Neural progenitor cell (in vitro differentiated cells): ENCODE measurements at regions not wholly inside any gene's neighbourhood (a gene's known extent, or its start where the extent isn't known, plus 50 kb on each side); places are given as distances from the start of the nearest gene placed in this dataset.

Source experiments
- DNase-seq: peaks from one replicate; pipeline ENCODE4 v3.0.0-alpha.2; 2016; ENCODE audit warnings: low spot score
- H2AFZ ChIP-seq: fragments of 200-600 bp; sonication (generic); replicated peaks from 2 replicates; pipeline ENCODE4 v1.6.1; 2016; ENCODE audit warnings: antibody characterized with exemption
- H3F3A ChIP-seq: fragments of 200-600 bp; sonication (generic); 2 replicates; pipeline ENCODE4 v1.6.1; 2016; ENCODE audit warnings: antibody characterized with exemption, low read depth
- H3K27ac ChIP-seq: fragments of 200-600 bp; sonication (generic); 2 replicates; pipeline ENCODE4 v1.5.1; 2016; ENCODE audit warnings: mild to moderate bottlenecking
- H3K27me3 ChIP-seq: fragments of 200-600 bp; sonication (generic); 2 replicates; pipeline ENCODE4 v1.6.1; 2016; ENCODE audit warnings: mild to moderate bottlenecking, moderate library complexity
- H3K36me3 ChIP-seq: fragments of 200-600 bp; sonication (generic); 2 replicates; pipeline ENCODE4 v1.5.1; 2016
- H3K4me1 ChIP-seq: fragments of 200-600 bp; sonication (generic); 2 replicates; pipeline ENCODE4 v1.6.1; 2016; ENCODE audit warnings: mixed run types
- H3K4me2 ChIP-seq: fragments of 200-600 bp; sonication (generic); 2 replicates; pipeline ENCODE4 v1.6.1; 2016
- H3K4me3 ChIP-seq: fragments of 200-600 bp; sonication (generic); 2 replicates; pipeline ENCODE4 v1.5.1; 2016
- H3K79me2 ChIP-seq: fragments of 200-600 bp; sonication (generic); 2 replicates; pipeline ENCODE4 v1.6.1; 2016; ENCODE audit warnings: low read depth
- H3K9ac ChIP-seq: fragments of 200-600 bp; sonication (generic); 2 replicates; pipeline ENCODE4 v1.6.1; 2016
- H3K9me3 ChIP-seq: fragments of 200-600 bp; sonication (generic); 2 replicates; pipeline ENCODE4 v1.5.1; 2016; ENCODE audit warnings: low read depth
- H4K20me1 ChIP-seq: fragments of 200-600 bp; sonication (generic); 2 replicates; pipeline ENCODE4 v1.6.1; 2016; ENCODE audit warnings: low read depth
- H3K27ac Mint-ChIP-seq: 3 replicates; pipeline ENCODE4 v1.8.0; 2021; ENCODE audit warnings: mixed read lengths
- H3K27me3 Mint-ChIP-seq: 2 replicates; pipeline ENCODE4 v1.8.0; 2022; ENCODE audit warnings: low read depth, mild to moderate bottlenecking, inconsistent platforms, moderate library complexity, mixed read lengths; ENCODE audit not compliant: insufficient read depth
- H3K36me3 Mint-ChIP-seq: 3 replicates; pipeline ENCODE4 v1.8.0; 2021; ENCODE audit warnings: mixed read lengths
- H3K4me1 Mint-ChIP-seq: 3 replicates; pipeline ENCODE4 v1.8.0; 2021; ENCODE audit warnings: mixed read lengths
- H3K4me3 Mint-ChIP-seq: 3 replicates; pipeline ENCODE4 v1.8.0; 2021; ENCODE audit warnings: mild to moderate bottlenecking, moderate library complexity, mixed read lengths
- H3K9me3 Mint-ChIP-seq: 3 replicates; pipeline ENCODE4 v1.8.0; 2020; ENCODE audit warnings: mixed read lengths
- EZH2 ChIP-seq: fragments of 200-600 bp; sonication (generic); IDR thresholded peaks from 2 replicates; pipeline ENCODE4 v1.6.1; 2017; ENCODE audit warnings: antibody characterized with exemption, mild to moderate bottlenecking, moderate library complexity
- EZH2phosphoT487 ChIP-seq: fragments of 200-600 bp; sonication (generic); IDR thresholded peaks from 2 replicates; pipeline ENCODE4 v1.6.1; 2017; ENCODE audit warnings: antibody characterized with exemption
- TF ChIP-seq, protein P1 (sequence below): fragments of 200-600 bp; sonication (generic); IDR thresholded peaks from 2 replicates; pipeline ENCODE4 v1.5.1; 2017; ENCODE audit warnings: antibody characterized with exemption, mild to moderate bottlenecking

DNA sequence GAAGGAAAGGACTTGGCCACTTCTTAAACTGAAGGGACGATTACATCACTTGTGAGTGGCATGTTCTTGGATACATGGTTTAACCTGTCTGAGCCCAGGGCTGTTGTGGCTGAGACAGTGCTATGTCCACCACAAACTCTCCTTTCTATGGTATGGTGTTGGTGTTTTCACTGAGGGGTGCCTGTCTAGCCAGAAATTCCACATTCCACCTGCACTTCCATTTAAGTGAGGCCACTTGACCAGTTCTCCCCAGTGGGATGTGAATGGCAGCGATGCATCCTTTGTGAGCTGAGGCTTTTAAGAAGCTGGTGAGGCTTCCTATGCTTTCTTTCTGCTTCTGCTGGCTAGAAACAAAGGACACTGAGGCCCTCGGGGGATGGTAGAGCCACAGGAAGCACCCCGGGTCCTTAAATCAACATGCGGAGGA, 151.4 kb upstream of the CHD6 start:
- H3K79me2 ChIP-seq = no peaks in the 10 kb centered on the region
- H3K4me1 ChIP-seq = peaks cover 16% of the 10 kb centered on the region
- TF ChIP-seq, protein P1, sequence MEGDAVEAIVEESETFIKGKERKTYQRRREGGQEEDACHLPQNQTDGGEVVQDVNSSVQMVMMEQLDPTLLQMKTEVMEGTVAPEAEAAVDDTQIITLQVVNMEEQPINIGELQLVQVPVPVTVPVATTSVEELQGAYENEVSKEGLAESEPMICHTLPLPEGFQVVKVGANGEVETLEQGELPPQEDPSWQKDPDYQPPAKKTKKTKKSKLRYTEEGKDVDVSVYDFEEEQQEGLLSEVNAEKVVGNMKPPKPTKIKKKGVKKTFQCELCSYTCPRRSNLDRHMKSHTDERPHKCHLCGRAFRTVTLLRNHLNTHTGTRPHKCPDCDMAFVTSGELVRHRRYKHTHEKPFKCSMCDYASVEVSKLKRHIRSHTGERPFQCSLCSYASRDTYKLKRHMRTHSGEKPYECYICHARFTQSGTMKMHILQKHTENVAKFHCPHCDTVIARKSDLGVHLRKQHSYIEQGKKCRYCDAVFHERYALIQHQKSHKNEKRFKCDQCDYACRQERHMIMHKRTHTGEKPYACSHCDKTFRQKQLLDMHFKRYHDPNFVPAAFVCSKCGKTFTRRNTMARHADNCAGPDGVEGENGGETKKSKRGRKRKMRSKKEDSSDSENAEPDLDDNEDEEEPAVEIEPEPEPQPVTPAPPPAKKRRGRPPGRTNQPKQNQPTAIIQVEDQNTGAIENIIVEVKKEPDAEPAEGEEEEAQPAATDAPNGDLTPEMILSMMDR = no peak
- TF ChIP-seq EZH2 (no peak), EZH2phosphoT487 (no peak)
- H3K27me3 ChIP-seq = no peaks in the 10 kb centered on the region
- peak; percentile 44 for DNase-seq
- H3K9me3 ChIP-seq = no peaks in the 10 kb centered on the region
- H3K27ac Mint-ChIP-seq = no peak overlapping the region
- H3F3A ChIP-seq = peaks cover 10% of the 10 kb centered on the region
- no peaks in the 10 kb centered on the region for H4K20me1 ChIP-seq
- H2AFZ ChIP-seq = peak overlapping the region; percentile 55
- H3K36me3 Mint-ChIP-seq = no peaks in the 10 kb centered on the region
- no peaks in the 10 kb centered on the region for H3K36me3 ChIP-seq
- peaks cover 5% of the 10 kb centered on the region for H3K9me3 Mint-ChIP-seq
- peaks cover 39% of the 10 kb centered on the region for H3K27me3 Mint-ChIP-seq
- H3K4me2 ChIP-seq = peak overlapping the region; percentile 47
- H3K4me3 ChIP-seq = no peak overlapping the region
- no peak overlapping the region for H3K9ac ChIP-seq
- H3K27ac ChIP-seq = no peak overlapping the region
- H3K4me3 Mint-ChIP-seq = no peak overlapping the region
- H3K4me1 Mint-ChIP-seq = peaks cover 13% of the 10 kb centered on the region

DNA sequence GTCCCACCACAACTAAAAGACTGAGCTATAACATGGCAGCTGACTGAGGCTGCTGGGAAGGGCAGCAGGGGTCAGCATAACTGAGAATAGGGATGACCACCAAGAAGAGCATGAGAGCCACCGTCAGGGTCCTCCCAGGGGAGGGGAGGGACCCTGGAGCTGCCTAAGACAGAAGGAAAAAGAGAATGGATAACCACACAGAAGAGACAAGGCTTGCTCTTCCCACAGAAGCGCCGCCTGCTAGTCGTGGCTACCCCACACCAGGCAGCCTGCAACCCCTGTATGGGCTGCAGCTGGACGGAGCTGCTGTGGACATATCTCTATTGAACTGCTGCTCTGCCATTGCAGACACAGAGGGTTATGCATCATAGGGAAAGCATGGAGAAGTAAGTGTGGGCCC, 132.0 kb upstream of the CHD6 start:
- Histone ChIP-seq H3K4me1 (no peaks in the 10 kb centered on the region), H3K36me3 (no peaks in the 10 kb centered on the region), H3F3A (no peaks in the 10 kb centered on the region), H4K20me1 (no peaks in the 10 kb centered on the region), H3K27ac (no peak overlapping the region), H3K27me3 (no peaks in the 10 kb centered on the region), H2AFZ (no peak overlapping the region), H3K9me3 (no peaks in the 10 kb centered on the region), H3K4me3 (no peak overlapping the region), H3K9ac (no peak overlapping the region), H3K4me2 (no peak overlapping the region), H3K79me2 (no peaks in the 10 kb centered on the region)
- DNase-seq = no peak
- Mint-ChIP-seq H3K27me3 (peaks cover 8% of the 10 kb centered on the region), H3K36me3 (no peaks in the 10 kb centered on the region), H3K9me3 (peaks cover 3% of the 10 kb centered on the region), H3K4me1 (no peaks in the 10 kb centered on the region), H3K4me3 (no peak overlapping the region), H3K27ac (no peak overlapping the region)
- TF ChIP-seq EZH2 (no peak), EZH2phosphoT487 (no peak)
- TF ChIP-seq, protein P1 = no peak

DNA sequence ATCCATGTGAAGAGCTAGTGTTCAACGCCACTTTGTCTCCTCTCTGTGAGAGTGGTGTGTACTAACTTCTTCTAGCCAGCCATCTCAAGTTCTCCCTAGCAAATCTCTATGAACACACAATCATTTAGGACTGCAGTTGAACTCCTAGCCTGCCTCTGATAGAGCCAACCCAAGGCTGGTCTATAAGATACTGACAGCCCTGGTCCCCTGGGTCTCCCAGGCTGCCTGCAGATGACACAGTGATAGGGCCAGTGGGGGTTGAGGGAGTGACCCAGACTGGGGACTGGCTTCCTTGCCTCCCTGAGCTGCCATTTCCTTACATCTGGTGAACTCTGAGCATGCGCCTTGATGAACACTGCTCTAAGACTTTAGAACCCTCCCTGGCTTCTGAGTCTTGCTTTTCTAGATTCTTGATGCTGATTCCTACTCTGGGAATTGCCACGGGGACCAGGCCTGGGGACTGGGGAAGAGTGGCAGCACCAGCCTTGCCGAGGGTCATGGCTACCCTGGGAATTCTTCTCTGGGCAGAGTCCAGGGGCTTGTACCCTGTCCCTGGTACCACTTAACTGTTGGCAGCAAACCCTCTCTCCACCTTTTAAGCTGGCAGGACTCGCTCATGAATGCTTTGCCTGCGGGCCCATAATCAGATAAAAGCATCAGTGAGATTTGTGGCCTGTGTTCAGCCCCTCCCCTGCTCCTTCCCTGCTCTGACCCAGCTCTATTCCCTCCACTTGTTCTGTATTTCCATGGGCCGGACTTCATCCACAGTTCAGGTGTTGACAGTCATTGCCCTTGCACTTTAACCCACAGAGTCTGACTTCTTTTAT, 130.8 kb upstream of the CHD6 start:
- Mint-ChIP-seq H3K27ac (peak overlapping the region; percentile 62), H3K9me3 (peaks cover 10% of the 10 kb centered on the region), H3K36me3 (no peaks in the 10 kb centered on the region), H3K27me3 (peaks cover 5% of the 10 kb centered on the region), H3K4me3 (no peak overlapping the region), H3K4me1 (no peaks in the 10 kb centered on the region)
- TF ChIP-seq EZH2phosphoT487 (no peak), EZH2 (no peak)
- TF ChIP-seq, protein P1 = no peak
- Histone ChIP-seq H3K4me3 (no peak overlapping the region), H3K79me2 (no peaks in the 10 kb centered on the region), H3K4me2 (no peak overlapping the region), H3K36me3 (no peaks in the 10 kb centered on the region), H2AFZ (no peak overlapping the region), H3K27me3 (no peaks in the 10 kb centered on the region), H3K4me1 (no peaks in the 10 kb centered on the region), H3K9me3 (no peaks in the 10 kb centered on the region), H3K27ac (no peak overlapping the region), H4K20me1 (no peaks in the 10 kb centered on the region), H3F3A (no peaks in the 10 kb centered on the region), H3K9ac (no peak overlapping the region)
- DNase-seq = no peak
